ENCODE measurements at regions not wholly inside any gene's neighbourhood (a gene's known extent, or its start where the extent isn't known, plus 50 kb on each side); places are given as distances from the start of the nearest gene placed in this dataset.
A peak's percentile ranks its signal among the peaks of the same experiment; 100 is the strongest.

DNA sequence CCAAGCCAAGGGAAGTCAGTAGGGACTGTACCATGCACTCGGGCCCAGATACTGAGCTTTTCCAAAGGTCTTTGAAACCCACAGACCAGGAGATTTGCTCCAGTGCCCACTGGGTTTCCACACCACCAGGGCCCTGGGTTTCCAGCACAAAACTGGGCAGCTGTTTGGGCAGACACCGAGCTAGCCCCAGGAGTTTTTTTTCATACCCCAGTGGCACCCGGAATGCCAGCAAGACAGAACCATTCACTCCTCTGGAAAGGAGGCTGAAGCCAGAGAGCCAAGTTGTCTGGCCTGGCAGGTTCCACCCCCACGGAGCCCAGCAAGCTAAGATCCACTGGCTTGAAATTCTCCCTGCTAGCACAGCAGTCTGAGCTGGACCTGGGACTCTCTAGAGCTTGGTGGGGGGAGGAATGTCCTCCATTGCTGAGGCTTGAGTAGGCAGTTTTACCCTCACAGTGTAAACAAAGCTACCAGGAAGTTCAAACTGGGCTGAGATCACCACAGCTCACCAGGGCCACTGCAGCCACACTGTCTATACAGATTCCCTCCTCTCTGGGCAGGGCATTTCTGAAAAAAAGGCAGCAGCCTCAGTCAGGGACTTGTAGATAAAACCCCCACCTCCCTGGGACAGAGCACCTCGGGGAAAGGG, 793.7 kb downstream of the RPS29 start:
- Histone ChIP-seq H3K9ac (ENCODE audit: insufficient read length, low read depth) (no peak overlapping the region), H3K4me1 (ENCODE audit: insufficient read depth, insufficient read length) (no peaks in the 10 kb centered on the region), H3K27me3 (ENCODE audit: insufficient read depth, insufficient read length) (no peaks in the 10 kb centered on the region), H3K9me3 (ENCODE audit: insufficient read depth, low read length) (no peaks in the 10 kb centered on the region), H3K36me3 (ENCODE audit: insufficient read depth, insufficient read length, low read length) (no peaks in the 10 kb centered on the region), H3K4me3 (ENCODE audit: insufficient read length, low read depth) (no peak overlapping the region)
- DNase-seq (ENCODE audit: low read depth, low spot score), result peak; percentile 22
- TF ChIP-seq ZNF274 (IDR thresholded peaks at IDR 0.05; ENCODE audit: low read depth, low read length), result no peak
- no peak for TF ChIP-seq YY1 (IDR thresholded peaks at IDR 0.05; ENCODE audit: insufficient read depth, insufficient read length)
- TF ChIP-seq SUZ12 (IDR thresholded peaks at IDR 0.05; ENCODE audit: extremely low read depth, insufficient read depth, insufficient read length), result no peak

DNA sequence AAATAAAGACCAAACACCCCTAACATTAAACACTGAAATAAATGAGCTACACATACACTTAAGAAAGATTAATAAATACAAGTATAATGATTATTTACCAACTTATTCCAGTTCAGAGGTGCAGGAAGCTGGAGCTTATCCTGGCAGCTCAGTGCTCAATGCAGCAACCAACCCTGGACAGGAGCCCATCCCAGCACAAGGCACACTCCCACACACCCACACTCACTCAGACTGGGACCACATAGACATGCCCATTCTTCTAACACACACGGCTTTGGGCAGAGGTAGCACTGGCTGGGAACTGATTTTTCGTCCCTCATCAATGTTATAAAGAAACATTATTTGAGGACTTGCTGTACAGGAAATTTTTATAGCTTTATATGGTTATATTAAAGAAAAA, 797.4 kb downstream of the RPS29 start:
- no peak overlapping the region for H3K4me3 ChIP-seq (ENCODE audit: insufficient read length, low read depth)
- H3K4me1 ChIP-seq (ENCODE audit: insufficient read depth, insufficient read length), result no peaks in the 10 kb centered on the region
- H3K9ac ChIP-seq (ENCODE audit: insufficient read length, low read depth), result no peak overlapping the region
- H3K27me3 ChIP-seq (ENCODE audit: insufficient read depth, insufficient read length), result no peaks in the 10 kb centered on the region
- no peak for DNase-seq (ENCODE audit: low read depth, low spot score)
- H3K9me3 ChIP-seq (ENCODE audit: insufficient read depth, low read length), result no peaks in the 10 kb centered on the region
- TF ChIP-seq YY1 (IDR thresholded peaks at IDR 0.05; ENCODE audit: insufficient read depth, insufficient read length), result no peak
- no peak for TF ChIP-seq ZNF274 (IDR thresholded peaks at IDR 0.05; ENCODE audit: low read depth, low read length)
- TF ChIP-seq SUZ12 (IDR thresholded peaks at IDR 0.05; ENCODE audit: extremely low read depth, insufficient read depth, insufficient read length), result no peak
- no peaks in the 10 kb centered on the region for H3K36me3 ChIP-seq (ENCODE audit: insufficient read depth, insufficient read length, low read length)

DNA sequence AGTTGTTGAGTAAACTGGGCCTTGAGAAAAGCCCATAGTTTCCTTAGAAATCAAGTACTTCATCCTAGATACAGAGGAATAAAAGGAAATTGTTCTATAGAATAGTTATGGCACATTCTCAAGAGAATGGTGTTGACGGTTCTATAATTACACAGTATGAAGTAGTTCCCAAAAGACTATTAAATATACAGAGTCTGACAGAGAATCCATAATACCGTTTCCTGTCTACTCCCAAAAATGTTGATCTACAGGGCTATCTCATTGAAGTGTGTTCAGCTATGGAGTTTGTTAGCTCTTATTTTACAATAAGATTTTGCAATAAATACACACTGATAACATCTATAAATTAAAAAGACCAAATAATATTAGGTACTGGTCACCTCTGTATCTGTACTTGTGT, 799.7 kb downstream of the RPS29 start:
- TF ChIP-seq SUZ12 (IDR thresholded peaks at IDR 0.05; ENCODE audit: extremely low read depth, insufficient read depth, insufficient read length) (no peak), YY1 (IDR thresholded peaks at IDR 0.05; ENCODE audit: insufficient read depth, insufficient read length) (no peak), ZNF274 (IDR thresholded peaks at IDR 0.05; ENCODE audit: low read depth, low read length) (no peak)
- no peak for DNase-seq (ENCODE audit: low read depth, low spot score)
- H3K36me3 ChIP-seq (ENCODE audit: insufficient read depth, insufficient read length, low read length), result no peaks in the 10 kb centered on the region
- no peaks in the 10 kb centered on the region for H3K9me3 ChIP-seq (ENCODE audit: insufficient read depth, low read length)
- H3K4me1 ChIP-seq (ENCODE audit: insufficient read depth, insufficient read length), result no peaks in the 10 kb centered on the region
- H3K4me3 ChIP-seq (ENCODE audit: insufficient read length, low read depth), result no peak overlapping the region
- no peak overlapping the region for H3K9ac ChIP-seq (ENCODE audit: insufficient read length, low read depth)
- H3K27me3 ChIP-seq (ENCODE audit: insufficient read depth, insufficient read length), result no peaks in the 10 kb centered on the region

DNA sequence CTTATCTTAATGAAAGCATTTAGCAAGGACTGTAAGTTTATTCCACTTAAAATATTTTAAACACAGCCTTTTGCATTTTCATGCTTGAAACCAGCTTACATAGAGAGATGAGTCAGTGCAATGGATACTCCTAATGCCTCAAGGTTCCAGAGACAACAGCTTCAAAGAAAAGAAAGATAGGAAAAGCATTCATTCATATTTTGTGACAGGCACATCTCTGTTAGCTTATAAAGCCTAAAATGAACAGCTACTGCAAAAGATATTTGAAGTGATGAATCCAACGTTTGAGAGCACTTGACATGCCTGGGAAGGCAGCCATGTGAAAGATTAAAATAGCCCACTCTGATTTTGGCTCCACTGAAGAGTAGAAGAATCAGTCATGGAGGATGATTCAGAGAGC, 814.5 kb downstream of the RPS29 start:
- H3K9me3 ChIP-seq (ENCODE audit: insufficient read depth, low read length), result no peaks in the 10 kb centered on the region
- H3K4me3 ChIP-seq (ENCODE audit: insufficient read length, low read depth), result no peak overlapping the region
- no peak overlapping the region for H3K9ac ChIP-seq (ENCODE audit: insufficient read length, low read depth)
- H3K36me3 ChIP-seq (ENCODE audit: insufficient read depth, insufficient read length, low read length), result no peaks in the 10 kb centered on the region
- no peaks in the 10 kb centered on the region for H3K4me1 ChIP-seq (ENCODE audit: insufficient read depth, insufficient read length)
- no peak for TF ChIP-seq YY1 (IDR thresholded peaks at IDR 0.05; ENCODE audit: insufficient read depth, insufficient read length)
- no peak for TF ChIP-seq ZNF274 (IDR thresholded peaks at IDR 0.05; ENCODE audit: low read depth, low read length)
- no peak for TF ChIP-seq SUZ12 (IDR thresholded peaks at IDR 0.05; ENCODE audit: extremely low read depth, insufficient read depth, insufficient read length)
- H3K27me3 ChIP-seq (ENCODE audit: insufficient read depth, insufficient read length), result no peaks in the 10 kb centered on the region
- no peak for DNase-seq (ENCODE audit: low read depth, low spot score)

DNA sequence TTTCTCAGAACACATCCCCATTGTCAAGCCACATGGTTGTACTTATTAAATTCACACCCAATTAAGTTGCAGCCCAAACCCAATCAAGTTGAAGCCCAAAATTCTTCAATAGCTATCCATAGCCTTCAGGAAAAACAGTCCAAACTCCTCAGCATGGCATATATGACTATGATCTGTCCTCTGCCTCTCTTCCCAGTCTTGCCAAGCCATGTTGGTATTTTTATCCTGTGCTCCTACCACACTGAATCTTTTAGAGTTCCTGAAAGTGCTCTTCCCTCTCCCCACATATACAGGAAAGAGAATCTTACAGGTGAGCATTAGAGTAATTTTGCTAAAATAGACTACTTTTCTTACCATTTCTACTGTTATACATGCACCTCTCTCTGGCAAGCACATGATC, 834.9 kb downstream of the RPS29 start:
- Histone ChIP-seq H3K4me3 (ENCODE audit: insufficient read length, low read depth) (no peak overlapping the region), H3K36me3 (ENCODE audit: insufficient read depth, insufficient read length, low read length) (no peaks in the 10 kb centered on the region)

DNA sequence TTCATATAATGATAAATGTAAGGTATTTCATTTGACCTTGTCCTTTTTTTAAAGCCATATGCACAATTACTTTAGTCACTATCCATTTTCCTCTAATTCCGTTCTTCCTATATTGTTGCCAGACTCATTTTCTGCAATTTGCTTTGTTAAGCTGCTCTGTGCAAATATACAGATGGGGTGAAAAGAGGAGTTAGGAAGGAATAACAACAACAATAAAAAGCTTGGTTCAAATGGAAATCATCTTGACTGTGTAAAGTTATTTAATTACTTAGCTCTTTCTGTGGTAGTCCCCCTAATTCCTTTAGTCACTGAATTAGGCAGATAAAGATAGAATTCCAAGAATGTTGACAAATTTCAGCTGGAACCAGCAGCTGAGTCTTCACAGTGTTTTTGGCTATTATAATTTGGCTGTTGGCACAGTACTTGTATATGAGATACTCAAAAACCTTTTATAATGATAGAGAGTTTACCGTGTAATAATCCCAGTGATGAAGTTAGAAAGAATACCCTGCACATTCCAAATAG, 838.0 kb downstream of the RPS29 start:
- no peak for TF ChIP-seq ZNF274 (IDR thresholded peaks at IDR 0.05; ENCODE audit: low read depth, low read length)
- no peak for TF ChIP-seq SUZ12 (IDR thresholded peaks at IDR 0.05; ENCODE audit: extremely low read depth, insufficient read depth, insufficient read length)
- TF ChIP-seq YY1 (IDR thresholded peaks at IDR 0.05; ENCODE audit: insufficient read depth, insufficient read length), result no peak
- Histone ChIP-seq H3K4me3 (ENCODE audit: insufficient read length, low read depth) (no peak overlapping the region), H3K9ac (ENCODE audit: insufficient read length, low read depth) (no peak overlapping the region), H3K27me3 (ENCODE audit: insufficient read depth, insufficient read length) (no peaks in the 10 kb centered on the region), H3K9me3 (ENCODE audit: insufficient read depth, low read length) (no peaks in the 10 kb centered on the region), H3K4me1 (ENCODE audit: insufficient read depth, insufficient read length) (no peaks in the 10 kb centered on the region), H3K36me3 (ENCODE audit: insufficient read depth, insufficient read length, low read length) (no peaks in the 10 kb centered on the region)
- DNase-seq (ENCODE audit: low read depth, low spot score), result no peak

More for the DNA sequence above, 834.9 kb downstream of the RPS29 start:
- no peaks in the 10 kb centered on the region for H3K27me3 ChIP-seq (ENCODE audit: insufficient read depth, insufficient read length)
- H3K9ac ChIP-seq (ENCODE audit: insufficient read length, low read depth), result no peak overlapping the region
- TF ChIP-seq ZNF274 (IDR thresholded peaks at IDR 0.05; ENCODE audit: low read depth, low read length) (no peak), YY1 (IDR thresholded peaks at IDR 0.05; ENCODE audit: insufficient read depth, insufficient read length) (no peak), SUZ12 (IDR thresholded peaks at IDR 0.05; ENCODE audit: extremely low read depth, insufficient read depth, insufficient read length) (no peak)
- no peaks in the 10 kb centered on the region for H3K4me1 ChIP-seq (ENCODE audit: insufficient read depth, insufficient read length)
- H3K9me3 ChIP-seq (ENCODE audit: insufficient read depth, low read length), result no peaks in the 10 kb centered on the region
- no peak for DNase-seq (ENCODE audit: low read depth, low spot score)

DNA sequence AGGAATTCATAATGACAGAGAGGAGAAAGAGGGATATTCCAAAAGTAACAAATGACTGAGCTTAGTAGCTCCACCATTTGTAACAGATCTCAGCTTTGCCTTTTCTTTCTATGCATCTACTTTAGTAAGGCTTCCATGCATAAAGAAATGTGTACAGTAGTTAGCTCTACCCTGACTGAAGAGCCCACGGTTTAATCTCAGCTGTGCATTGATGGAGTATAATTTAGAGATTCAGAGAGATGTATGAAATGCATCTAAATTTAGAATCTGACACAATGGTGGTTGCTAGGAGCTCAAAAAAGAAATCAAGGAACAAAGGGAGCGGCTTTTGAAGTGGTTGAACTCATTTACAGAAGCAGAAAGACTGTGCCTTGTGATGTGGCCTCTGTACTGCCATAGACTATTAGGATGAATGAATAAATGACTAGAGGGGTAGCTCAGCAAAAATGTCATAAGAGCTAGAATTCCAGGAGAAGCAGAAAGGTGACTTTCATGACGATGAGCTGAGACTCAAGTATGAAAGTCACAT, 838.6 kb downstream of the RPS29 start:
- Histone ChIP-seq H3K27me3 (ENCODE audit: insufficient read depth, insufficient read length) (no peaks in the 10 kb centered on the region), H3K36me3 (ENCODE audit: insufficient read depth, insufficient read length, low read length) (no peaks in the 10 kb centered on the region), H3K4me1 (ENCODE audit: insufficient read depth, insufficient read length) (no peaks in the 10 kb centered on the region), H3K4me3 (ENCODE audit: insufficient read length, low read depth) (no peak overlapping the region), H3K9me3 (ENCODE audit: insufficient read depth, low read length) (no peaks in the 10 kb centered on the region), H3K9ac (ENCODE audit: insufficient read length, low read depth) (no peak overlapping the region)
- DNase-seq (ENCODE audit: low read depth, low spot score), result no peak
- no peak for TF ChIP-seq ZNF274 (IDR thresholded peaks at IDR 0.05; ENCODE audit: low read depth, low read length)
- TF ChIP-seq SUZ12 (IDR thresholded peaks at IDR 0.05; ENCODE audit: extremely low read depth, insufficient read depth, insufficient read length), result no peak
- no peak for TF ChIP-seq YY1 (IDR thresholded peaks at IDR 0.05; ENCODE audit: insufficient read depth, insufficient read length)
